SK-N-SH (cell line): ENCODE measurements at regions not wholly inside any gene's neighbourhood (a gene's known extent, or its start where the extent isn't known, plus 50 kb on each side); places are given as distances from the start of the nearest gene placed in this dataset.

Experiments used
- CHD2 ChIP-seq: fragments of 150-350 bp; IDR thresholded peaks from 2 replicates; pipeline ENCODE4 v1.6.1; 2018; ENCODE audit warnings: low read length; ENCODE audit not compliant: partially characterized antibody
- JUND ChIP-seq: IDR thresholded peaks from 2 replicates; pipeline ENCODE4 v1.4.0; 2012
- YY1 ChIP-seq: IDR thresholded peaks from 2 replicates; pipeline ENCODE4 v1.4.0; 2012; ENCODE audit warnings: low read depth, mild to moderate bottlenecking
- TF ChIP-seq, protein P1 (sequence below): fragments of 150-350 bp; IDR thresholded peaks from 2 replicates; pipeline ENCODE4 v1.6.1; 2016; ENCODE audit warnings: mild to moderate bottlenecking, low read depth, low read length
- TF ChIP-seq, protein P2 (sequence below): fragments of 200-600 bp; sonication (generic); IDR thresholded peaks from 2 replicates; pipeline ENCODE4 v1.6.1; 2017; ENCODE audit warnings: antibody characterized with exemption, mild to moderate bottlenecking, moderate library complexity
- TF ChIP-seq, protein P3 (sequence below): IDR thresholded peaks from 2 replicates; pipeline ENCODE4 v1.4.0; 2012; ENCODE audit warnings: low read depth

DNA sequence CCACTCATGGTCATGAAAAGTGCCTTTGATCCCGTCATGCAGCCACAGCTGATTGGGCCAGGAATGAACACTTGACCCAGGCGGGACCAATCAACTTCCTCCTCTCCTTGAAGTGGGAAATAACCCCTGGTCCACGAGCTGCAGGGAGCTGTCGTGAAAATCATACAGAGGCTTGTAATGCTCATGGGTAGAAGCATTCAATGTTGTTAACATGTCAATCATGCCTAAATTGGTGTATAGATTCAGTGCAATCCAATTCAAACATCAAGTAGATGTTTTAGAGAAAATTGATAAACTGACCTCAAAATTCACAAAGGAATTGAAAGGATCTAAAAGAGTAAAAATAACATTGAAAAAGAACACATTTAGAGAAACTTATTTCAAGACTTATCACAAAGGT is 1019.0 kb upstream of the TMEM132C start:
- TF ChIP-seq, protein P1, sequence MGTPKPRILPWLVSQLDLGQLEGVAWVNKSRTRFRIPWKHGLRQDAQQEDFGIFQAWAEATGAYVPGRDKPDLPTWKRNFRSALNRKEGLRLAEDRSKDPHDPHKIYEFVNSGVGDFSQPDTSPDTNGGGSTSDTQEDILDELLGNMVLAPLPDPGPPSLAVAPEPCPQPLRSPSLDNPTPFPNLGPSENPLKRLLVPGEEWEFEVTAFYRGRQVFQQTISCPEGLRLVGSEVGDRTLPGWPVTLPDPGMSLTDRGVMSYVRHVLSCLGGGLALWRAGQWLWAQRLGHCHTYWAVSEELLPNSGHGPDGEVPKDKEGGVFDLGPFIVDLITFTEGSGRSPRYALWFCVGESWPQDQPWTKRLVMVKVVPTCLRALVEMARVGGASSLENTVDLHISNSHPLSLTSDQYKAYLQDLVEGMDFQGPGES: no peak
- TF ChIP-seq, protein P2, sequence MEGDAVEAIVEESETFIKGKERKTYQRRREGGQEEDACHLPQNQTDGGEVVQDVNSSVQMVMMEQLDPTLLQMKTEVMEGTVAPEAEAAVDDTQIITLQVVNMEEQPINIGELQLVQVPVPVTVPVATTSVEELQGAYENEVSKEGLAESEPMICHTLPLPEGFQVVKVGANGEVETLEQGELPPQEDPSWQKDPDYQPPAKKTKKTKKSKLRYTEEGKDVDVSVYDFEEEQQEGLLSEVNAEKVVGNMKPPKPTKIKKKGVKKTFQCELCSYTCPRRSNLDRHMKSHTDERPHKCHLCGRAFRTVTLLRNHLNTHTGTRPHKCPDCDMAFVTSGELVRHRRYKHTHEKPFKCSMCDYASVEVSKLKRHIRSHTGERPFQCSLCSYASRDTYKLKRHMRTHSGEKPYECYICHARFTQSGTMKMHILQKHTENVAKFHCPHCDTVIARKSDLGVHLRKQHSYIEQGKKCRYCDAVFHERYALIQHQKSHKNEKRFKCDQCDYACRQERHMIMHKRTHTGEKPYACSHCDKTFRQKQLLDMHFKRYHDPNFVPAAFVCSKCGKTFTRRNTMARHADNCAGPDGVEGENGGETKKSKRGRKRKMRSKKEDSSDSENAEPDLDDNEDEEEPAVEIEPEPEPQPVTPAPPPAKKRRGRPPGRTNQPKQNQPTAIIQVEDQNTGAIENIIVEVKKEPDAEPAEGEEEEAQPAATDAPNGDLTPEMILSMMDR: no peak
- TF ChIP-seq YY1: no peak
- TF ChIP-seq JUND: no peak
- TF ChIP-seq, protein P3, sequence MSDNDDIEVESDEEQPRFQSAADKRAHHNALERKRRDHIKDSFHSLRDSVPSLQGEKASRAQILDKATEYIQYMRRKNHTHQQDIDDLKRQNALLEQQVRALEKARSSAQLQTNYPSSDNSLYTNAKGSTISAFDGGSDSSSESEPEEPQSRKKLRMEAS: no peak
- TF ChIP-seq CHD2: no peak
